Neural cell (in vitro differentiated cells): ENCODE measurements at regions not wholly inside any gene's neighbourhood (a gene's known extent, or its start where the extent isn't known, plus 50 kb on each side); places are given as distances from the start of the nearest gene placed in this dataset.
"Not testable (repeated sequence)": the region's sequence is repeated elsewhere in the genome, so short reads cannot be mapped to it uniquely, and the experiment has no call there.

Source experiments
- H2AFZ ChIP-seq: fragments of 200-600, 300-800 bp; sonication (generic), shearing (Covaris generic); 2 replicates; pipeline ENCODE4 v1.6.0; 2014; ENCODE audit warnings: low read depth, mild to moderate bottlenecking, antibody characterized with exemption, low read length, moderate library complexity
- H3F3A ChIP-seq: fragments of 200-600 bp; shearing (Covaris generic); 2 replicates; pipeline ENCODE4 v1.6.1; 2016; ENCODE audit warnings: mild to moderate bottlenecking, moderate library complexity, mixed read lengths, antibody characterized with exemption, low read length; ENCODE audit not compliant: insufficient read depth, poor library complexity, severe bottlenecking
- H3K27ac ChIP-seq: fragments of 200-600, 300-800 bp; sonication (generic), shearing (Covaris generic); 2 replicates; pipeline ENCODE4 v1.5.1; 2014; ENCODE audit warnings: mild to moderate bottlenecking, low read length, moderate library complexity
- H3K27me3 ChIP-seq: fragments of 300-800, 200-600 bp; sonication (generic), shearing (Covaris generic); 2 replicates; pipeline ENCODE4 v1.6.0; 2014; ENCODE audit warnings: mild to moderate bottlenecking, low read depth, low read length, moderate library complexity; ENCODE audit not compliant: insufficient read depth
- H3K36me3 ChIP-seq: fragments of 300-800, 200-600 bp; sonication (generic), shearing (Covaris generic); 2 replicates; pipeline ENCODE4 v1.5.1; 2014; ENCODE audit warnings: mild to moderate bottlenecking, antibody characterized with exemption, low read length, moderate library complexity; ENCODE audit not compliant: insufficient read depth
- H3K4me2 ChIP-seq: fragments of 300-800, 200-600 bp; sonication (generic), shearing (Covaris generic); 2 replicates; pipeline ENCODE4 v1.6.0; 2014; ENCODE audit warnings: mild to moderate bottlenecking, low read length
- H3K4me3 ChIP-seq: fragments of 300-800, 200-600 bp; sonication (generic), shearing (Covaris generic); 2 replicates; pipeline ENCODE4 v1.5.1; 2014; ENCODE audit warnings: mild to moderate bottlenecking, low read length, moderate library complexity
- H3K79me2 ChIP-seq: fragments of 200-600 bp; shearing (Covaris generic); replicated peaks from 2 replicates; pipeline ENCODE4 v1.6.0; 2014; ENCODE audit warnings: mild to moderate bottlenecking, low read length, moderate library complexity; ENCODE audit not compliant: insufficient read depth
- H3K9ac ChIP-seq: fragments of 300-800, 200-600 bp; sonication (generic), shearing (Covaris generic); 2 replicates; pipeline ENCODE4 v1.6.1; 2016; ENCODE audit warnings: mild to moderate bottlenecking, low read length, mixed read lengths
- H3K9me2 ChIP-seq: fragments of 200-600 bp; shearing (Covaris generic); 2 replicates; pipeline ENCODE4 v1.6.1; 2016; ENCODE audit warnings: mild to moderate bottlenecking, low read length, mixed read lengths; ENCODE audit not compliant: insufficient read depth
- H3K9me3 ChIP-seq: fragments of 200-600, 300-800 bp; sonication (generic), shearing (Covaris generic); 2 replicates; pipeline ENCODE4 v1.6.1; 2016; ENCODE audit warnings: mild to moderate bottlenecking, mixed run types, low read length, moderate library complexity, mixed read lengths
- H4K20me1 ChIP-seq: fragments of 200-600 bp; shearing (Covaris generic); 2 replicates; pipeline ENCODE4 v1.6.1; 2016; ENCODE audit warnings: mild to moderate bottlenecking, mixed run types; ENCODE audit not compliant: insufficient read depth
- CTCF ChIP-seq: fragments of 450-650 bp; IDR thresholded peaks from 2 replicates; pipeline ENCODE4 v1.5.1; 2014; ENCODE audit warnings: antibody characterized with exemption, mild to moderate bottlenecking, moderate library complexity; ENCODE audit not compliant: poor library complexity, severe bottlenecking
- EP300 ChIP-seq: fragments of 450-650 bp; conservative IDR thresholded peaks from 2 replicates; pipeline ENCODE4 v1.6.1; 2014; ENCODE audit warnings: antibody characterized with exemption, mild to moderate bottlenecking, moderate library complexity; ENCODE audit not compliant: poor library complexity, severe bottlenecking
- EZH2 ChIP-seq: fragments of 200-600, 300-800 bp; shearing (Covaris generic), sonication (generic); IDR thresholded peaks from 2 replicates; pipeline ENCODE4 v1.6.1; 2014; ENCODE audit warnings: antibody characterized with exemption, low read length, borderline replicate concordance, mild to moderate bottlenecking; ENCODE audit not compliant: insufficient read depth, poor library complexity, severe bottlenecking
- MXI1 ChIP-seq: fragments of 450-650 bp; conservative IDR thresholded peaks from 2 replicates; pipeline ENCODE4 v1.6.1; 2014; ENCODE audit warnings: antibody characterized with exemption, mild to moderate bottlenecking; ENCODE audit not compliant: poor library complexity, severe bottlenecking
- POLR2AphosphoS5 ChIP-seq: IDR thresholded peaks from 2 replicates; pipeline ENCODE4 v1.6.1; 2012
- RAD21 ChIP-seq: fragments of 450-650 bp; conservative IDR thresholded peaks from 2 replicates; pipeline ENCODE4 v1.6.1; 2014; ENCODE audit warnings: antibody characterized with exemption, mild to moderate bottlenecking, moderate library complexity
- REST ChIP-seq: IDR thresholded peaks from 2 replicates; pipeline ENCODE4 v1.6.1; 2012; ENCODE audit warnings: borderline replicate concordance
- SMC3 ChIP-seq: fragments of 450-650 bp; conservative IDR thresholded peaks from 2 replicates; pipeline ENCODE4 v1.6.1; 2014; ENCODE audit warnings: antibody characterized with exemption, mild to moderate bottlenecking, moderate library complexity; ENCODE audit not compliant: poor library complexity
- TAF1 ChIP-seq: IDR thresholded peaks from 2 replicates; pipeline ENCODE4 v1.6.1; 2012; ENCODE audit warnings: low read depth

- no peak for TF ChIP-seq SMC3
- TF ChIP-seq EZH2: no peak
- TF ChIP-seq EP300: no peak
- no peak for TF ChIP-seq TAF1
- TF ChIP-seq RAD21: no peak
- no peak for TF ChIP-seq MXI1
- no peak for TF ChIP-seq POLR2AphosphoS5
- Histone ChIP-seq H3K4me3 (no peak overlapping the region), H2AFZ (no peak overlapping the region), H3K79me2 (no peaks in the 10 kb centered on the region), H3K4me2 (no peak overlapping the region), H3K36me3 (no peaks in the 10 kb centered on the region), H3K9me3 (no peaks in the 10 kb centered on the region), H3F3A (no peaks in the 10 kb centered on the region), H3K27ac (no peak overlapping the region), H3K9me2 (no peaks in the 10 kb centered on the region), H3K27me3 (no peaks in the 10 kb centered on the region), H4K20me1 (no peaks in the 10 kb centered on the region), H3K9ac (no peak overlapping the region)
Measured at GRCh38 chr5:60494144-60494543, 205.8 kb downstream of the DEPDC1B start.

- no peaks in the 10 kb centered on the region for H3K79me2 ChIP-seq
- no peak for TF ChIP-seq POLR2AphosphoS5
- no peak for TF ChIP-seq RAD21
- TF ChIP-seq SMC3: no peak
- no peak for TF ChIP-seq REST
- no peak for TF ChIP-seq EZH2
- TF ChIP-seq CTCF: no peak
- no peak for TF ChIP-seq TAF1
- TF ChIP-seq MXI1: no peak
- TF ChIP-seq EP300: no peak
- no peaks in the 10 kb centered on the region for H3K9me2 ChIP-seq
- H3K9me3 ChIP-seq: no peaks in the 10 kb centered on the region
- H3K9ac ChIP-seq: no peak overlapping the region
- H4K20me1 ChIP-seq: no peaks in the 10 kb centered on the region
- H3K4me3 ChIP-seq: no peak overlapping the region
- no peak overlapping the region for H3K27ac ChIP-seq
- no peaks in the 10 kb centered on the region for H3F3A ChIP-seq
- no peak overlapping the region for H3K4me2 ChIP-seq
- H3K36me3 ChIP-seq: no peaks in the 10 kb centered on the region
- no peak overlapping the region for H2AFZ ChIP-seq
- no peaks in the 10 kb centered on the region for H3K27me3 ChIP-seq
Measured at GRCh38 chr5:60493372-60493771, 206.6 kb downstream of the DEPDC1B start.

- no peak overlapping the region for H2AFZ ChIP-seq
- H4K20me1 ChIP-seq: no peaks in the 10 kb centered on the region
- no peak for TF ChIP-seq MXI1
- TF ChIP-seq EZH2: no peak
- no peak for TF ChIP-seq POLR2AphosphoS5
- no peak for TF ChIP-seq EP300
- TF ChIP-seq TAF1: no peak
- no peak for TF ChIP-seq RAD21
- TF ChIP-seq REST: no peak
- H3K27me3 ChIP-seq: no peaks in the 10 kb centered on the region
- no peak overlapping the region for H3K27ac ChIP-seq
- no peak overlapping the region for H3K9ac ChIP-seq
- H3K4me3 ChIP-seq: no peak overlapping the region
- H3F3A ChIP-seq: no peaks in the 10 kb centered on the region
- no peak overlapping the region for H3K4me2 ChIP-seq
- no peaks in the 10 kb centered on the region for H3K36me3 ChIP-seq
- no peaks in the 10 kb centered on the region for H3K9me2 ChIP-seq
- no peaks in the 10 kb centered on the region for H3K79me2 ChIP-seq
- H3K9me3 ChIP-seq: no peaks in the 10 kb centered on the region
Measured at GRCh38 chr5:60492958-60493357, 207.0 kb downstream of the DEPDC1B start.

DNA sequence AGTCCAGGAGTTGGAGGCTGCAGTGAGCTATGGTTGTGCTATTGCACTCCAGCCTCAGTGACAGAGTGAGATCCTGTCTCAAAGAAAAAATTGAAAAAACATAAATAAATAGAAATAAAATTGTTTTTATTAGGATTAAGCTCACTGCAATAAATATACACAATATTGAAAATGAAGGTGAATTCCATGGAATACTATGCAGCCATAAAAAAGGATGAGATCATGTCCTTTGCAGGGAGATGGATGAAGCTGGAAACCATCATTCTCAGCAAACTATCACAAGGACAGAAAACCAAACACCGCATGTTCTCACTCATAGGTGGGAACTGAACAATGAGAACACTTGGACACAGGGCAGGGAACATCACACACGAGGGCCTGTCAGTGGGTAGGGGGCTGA lies 207.6 kb downstream of the DEPDC1B start:
- H3K9ac ChIP-seq, H3K27me3 ChIP-seq, H4K20me1 ChIP-seq, H3K9me2 ChIP-seq, H3K9me3 ChIP-seq, H3K27ac ChIP-seq, H3F3A ChIP-seq, H3K79me2 ChIP-seq, H3K36me3 ChIP-seq, H2AFZ ChIP-seq, H3K4me2 ChIP-seq, H3K4me3 ChIP-seq: not testable (repeated sequence)
